Activated naive CD4-positive, alpha-beta T cell treated with anti-CD3 and anti-CD28 coated beads, Interleukin-2, amount 10 ng/mL, durations not matched to agents 7 days and 5 days (primary cell): ENCODE measurements at regions not wholly inside any gene's neighbourhood (a gene's known extent, or its start where the extent isn't known, plus 50 kb on each side); places are given as distances from the start of the nearest gene placed in this dataset.

ENCODE experiments used
- CTCF ChIA-PET: fragments of 350-600 bp; sonication (Branson Sonifier 250); formaldehyde crosslinking; loops from one replicate; lab custom pipeline; 2021; ENCODE audit warnings: antibody characterized with exemption; lab: Charles Lee
- DNase-seq: peaks from one replicate; pipeline ENCODE4 v3.0.0-alpha.2; 2020
- H3K27ac Mint-ChIP-seq: one replicate; pipeline ENCODE4 v1.8.0; 2021; ENCODE audit warnings: mild to moderate bottlenecking, moderate library complexity, mixed read lengths
- H3K27me3 Mint-ChIP-seq: one replicate; pipeline ENCODE4 v1.8.0; 2021; ENCODE audit warnings: mild to moderate bottlenecking, mixed read lengths
- H3K36me3 Mint-ChIP-seq: one replicate; pipeline ENCODE4 v1.8.0; 2021; ENCODE audit warnings: mixed read lengths
- H3K4me1 Mint-ChIP-seq: one replicate; pipeline ENCODE4 v1.8.0; 2021; ENCODE audit warnings: mixed read lengths
- H3K4me3 Mint-ChIP-seq: one replicate; pipeline ENCODE4 v1.8.0; 2021; ENCODE audit warnings: mild to moderate bottlenecking, moderate library complexity, mixed read lengths
- H3K9me3 Mint-ChIP-seq: one replicate; pipeline ENCODE4 v1.8.0; 2021; ENCODE audit warnings: mixed read lengths

DNA sequence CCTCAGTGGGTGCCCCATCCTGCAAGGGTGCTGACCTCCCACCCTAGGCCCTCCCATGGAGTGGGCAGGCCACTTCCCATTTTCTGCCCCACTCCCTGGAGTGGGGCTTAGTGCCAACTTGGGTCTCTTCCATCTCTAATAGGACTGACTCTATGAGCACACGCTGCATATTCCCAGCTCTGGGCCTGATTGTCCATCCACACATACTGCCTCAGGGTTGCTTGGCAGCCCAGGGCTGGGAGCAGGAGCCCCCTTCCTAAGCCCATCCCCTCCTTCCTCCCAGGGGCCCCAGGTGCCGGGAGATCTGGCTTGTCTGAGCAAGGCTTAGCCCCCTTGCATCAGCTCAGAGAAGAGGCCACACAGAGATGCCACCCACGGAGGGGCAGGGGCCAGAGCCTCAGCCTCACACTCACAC is 55.1 kb downstream of the PJA1 start:
- Mint-ChIP-seq H3K4me1 (no peaks in the 10 kb centered on the region), H3K27ac (no peak overlapping the region), H3K9me3 (no peaks in the 10 kb centered on the region), H3K27me3 (peaks cover 7% of the 10 kb centered on the region), H3K4me3 (no peak overlapping the region), H3K36me3 (no peaks in the 10 kb centered on the region)
- CTCF ChIA-PET, result interaction anchor here (0.6 kb wide), 1 partner anchor 288 kb away, joined by 3 read pairs; no protein-coding TSS in a partner anchor
- DNase-seq, result no peak

DNA sequence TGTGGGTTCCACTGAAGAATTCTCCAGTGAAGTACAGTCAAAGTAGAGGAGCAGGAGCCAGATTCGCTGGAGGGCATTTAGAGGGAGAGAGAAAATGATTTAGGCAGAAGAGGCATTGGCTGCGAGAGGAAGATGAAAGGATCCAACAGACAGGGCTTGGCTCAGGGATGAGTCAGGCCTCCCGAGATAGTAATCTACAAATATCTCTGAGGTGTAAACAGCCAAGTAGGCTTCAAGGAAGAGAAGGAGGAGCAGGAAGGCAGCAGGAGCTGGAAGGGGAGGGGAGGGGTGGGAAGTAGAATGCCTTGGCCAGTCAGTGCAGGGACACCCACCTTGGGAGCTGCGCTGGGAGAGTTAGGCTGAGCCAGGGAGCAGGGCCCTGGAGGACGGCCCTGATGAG is 55.5 kb downstream of the PJA1 start:
- Mint-ChIP-seq H3K4me1 (no peaks in the 10 kb centered on the region), H3K27me3 (peaks cover 7% of the 10 kb centered on the region), H3K4me3 (no peak overlapping the region), H3K27ac (no peak overlapping the region), H3K36me3 (no peaks in the 10 kb centered on the region), H3K9me3 (no peaks in the 10 kb centered on the region)
- no peak for DNase-seq
- CTCF ChIA-PET, result interaction anchor here (0.6 kb wide), 1 partner anchor 287 kb away, joined by 3 read pairs; no protein-coding TSS in a partner anchor

DNA sequence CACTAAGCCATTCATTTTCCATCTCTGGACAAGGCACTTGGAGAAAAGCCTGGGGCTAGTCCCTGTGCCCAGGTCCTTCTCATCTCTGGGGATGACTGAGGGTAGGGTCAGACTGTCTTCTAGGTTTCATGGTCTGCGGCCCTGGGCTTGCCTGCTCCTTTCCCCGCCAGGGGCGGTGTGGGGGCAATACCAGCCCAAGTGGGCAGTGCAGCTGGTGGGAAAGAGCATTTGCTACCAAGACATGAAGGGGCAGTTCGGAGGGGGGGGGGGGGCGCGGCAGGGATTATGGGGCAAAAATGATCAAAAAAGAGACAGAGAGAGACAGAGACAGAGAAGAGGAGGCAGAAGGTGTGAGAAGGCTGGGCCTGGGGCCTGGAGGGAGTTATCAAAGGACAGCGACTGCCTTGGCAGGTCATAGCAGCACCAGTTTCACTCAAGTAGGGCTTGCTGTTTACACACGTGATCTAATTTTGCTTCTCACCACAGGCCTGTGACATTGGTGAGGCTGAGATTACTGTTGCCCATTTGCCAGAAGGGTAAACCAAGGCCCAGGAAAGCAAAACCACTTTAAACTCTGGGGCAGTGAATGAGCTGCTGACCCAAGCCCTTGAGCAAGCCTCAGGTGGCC is 56.1 kb downstream of the PJA1 start:
- Mint-ChIP-seq H3K27me3 (peaks cover 7% of the 10 kb centered on the region), H3K9me3 (no peaks in the 10 kb centered on the region), H3K36me3 (no peaks in the 10 kb centered on the region), H3K4me3 (no peak overlapping the region), H3K4me1 (no peaks in the 10 kb centered on the region), H3K27ac (no peak overlapping the region)
- DNase-seq, result no peak
- CTCF ChIA-PET, result interaction anchor here (1.0 kb wide), 1 partner anchor 15 kb away, joined by 3 read pairs; no protein-coding TSS in a partner anchor

DNA sequence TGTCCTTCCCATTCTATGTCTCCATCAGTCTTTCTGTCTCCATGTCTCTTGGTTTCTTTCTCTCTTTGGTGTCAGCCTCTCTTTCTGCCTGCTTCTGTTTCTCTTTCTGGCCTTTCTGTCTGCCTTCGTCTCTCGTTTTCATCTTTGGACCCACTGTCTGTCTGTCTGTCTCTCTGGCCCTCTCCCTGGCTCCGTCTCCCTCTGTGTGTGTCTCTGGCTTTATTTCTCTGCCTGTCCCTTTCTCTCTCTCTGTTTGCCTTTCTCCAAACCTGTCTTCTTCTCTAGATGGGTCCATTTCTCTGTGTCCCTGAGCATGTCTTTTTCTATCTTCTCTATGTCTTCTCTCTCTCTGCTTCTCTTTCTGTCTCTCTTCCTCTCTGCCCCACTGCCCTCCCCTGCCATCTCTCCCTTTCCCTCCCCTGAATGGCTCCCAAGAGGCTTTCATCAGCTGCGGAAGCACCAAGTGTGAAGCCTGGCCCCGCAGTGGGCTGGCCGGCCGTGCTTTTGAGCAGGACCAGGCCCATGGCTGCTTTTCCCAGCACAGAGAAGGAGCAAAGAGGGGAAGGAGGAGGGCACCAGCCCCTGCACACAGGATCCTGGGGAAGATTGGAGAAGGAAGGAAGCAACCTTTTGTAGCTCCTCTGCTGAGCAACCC is 57.4 kb downstream of the PJA1 start:
- Mint-ChIP-seq H3K9me3 (no peaks in the 10 kb centered on the region), H3K27ac (no peak overlapping the region), H3K4me3 (no peak overlapping the region), H3K27me3 (peaks cover 7% of the 10 kb centered on the region), H3K4me1 (no peaks in the 10 kb centered on the region), H3K36me3 (no peaks in the 10 kb centered on the region)
- CTCF ChIA-PET, result interaction anchor here (1.0 kb wide), 1 partner anchor 14 kb away, joined by 3 read pairs; no protein-coding TSS in a partner anchor
- no peak for DNase-seq

DNA sequence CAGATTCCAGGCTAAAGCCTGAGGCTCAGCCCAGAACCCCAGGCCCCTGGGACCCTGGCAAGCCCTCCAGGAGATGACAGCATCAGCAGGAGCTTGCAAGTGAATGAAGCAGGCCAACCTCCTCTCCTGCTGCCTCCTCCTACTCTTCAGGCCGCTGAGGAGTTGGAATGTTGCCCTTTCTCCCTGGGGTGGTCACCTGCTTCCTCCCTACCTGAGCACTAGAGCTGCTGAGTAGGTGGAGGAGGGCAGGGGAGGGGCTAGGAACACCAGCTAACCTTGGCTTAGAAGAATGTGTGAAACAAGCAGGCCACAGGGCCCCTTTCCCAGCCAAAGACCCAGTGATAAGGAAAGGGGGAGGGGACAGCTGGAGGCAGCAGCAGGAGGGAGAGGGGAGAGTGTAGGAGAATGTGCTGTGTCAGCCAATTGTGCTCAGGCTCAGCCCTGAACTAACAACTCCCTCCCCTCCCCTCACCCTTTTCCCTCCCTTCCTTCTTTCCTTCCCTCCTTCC is 58.0 kb downstream of the PJA1 start:
- CTCF ChIA-PET, result no interaction called here
- H3K9me3 Mint-ChIP-seq, result no peaks in the 10 kb centered on the region

DNA sequence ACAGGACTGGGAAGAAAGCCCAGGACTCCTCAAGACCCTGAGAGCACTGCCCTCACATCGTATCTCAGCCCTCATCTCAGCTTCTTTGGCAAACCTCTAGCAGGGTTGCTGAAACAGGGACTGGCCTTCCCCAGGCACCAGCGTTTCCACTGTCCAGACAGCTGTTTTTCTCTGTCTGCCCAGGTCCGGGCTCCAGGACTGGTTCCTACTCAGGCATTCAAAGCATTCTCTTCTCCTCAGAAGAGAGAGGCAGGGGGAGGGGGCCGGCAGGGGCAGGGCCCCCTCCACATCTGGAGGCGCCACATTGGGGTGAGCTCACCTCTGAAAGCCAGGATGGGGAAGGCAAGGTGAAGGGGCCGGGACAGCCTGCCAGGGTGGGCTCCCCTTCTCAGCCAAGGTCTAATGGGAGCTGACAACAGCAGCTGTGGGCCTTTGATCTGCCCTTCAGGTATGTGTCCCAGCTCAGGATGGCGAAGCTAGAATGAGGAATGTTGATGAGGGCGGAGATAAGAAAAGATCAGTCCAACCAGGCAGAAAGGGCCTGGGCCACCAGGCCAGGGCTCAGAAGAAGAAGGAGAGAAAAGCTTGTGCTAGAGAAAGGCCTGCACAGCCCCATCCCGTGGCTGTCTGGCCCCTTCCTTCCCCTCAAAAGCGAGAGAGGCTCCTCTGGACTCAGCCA is 60.4 kb downstream of the PJA1 start:
- Mint-ChIP-seq H3K27ac (no peak overlapping the region), H3K4me3 (no peak overlapping the region), H3K27me3 (no peaks in the 10 kb centered on the region), H3K36me3 (no peaks in the 10 kb centered on the region), H3K9me3 (no peaks in the 10 kb centered on the region), H3K4me1 (no peaks in the 10 kb centered on the region)
- CTCF ChIA-PET, result no interaction called here
- DNase-seq, result no peak

More for the DNA sequence above, 58.0 kb downstream of the PJA1 start:
- no peak overlapping the region for H3K27ac Mint-ChIP-seq
- H3K4me1 Mint-ChIP-seq, result no peaks in the 10 kb centered on the region
- no peaks in the 10 kb centered on the region for H3K36me3 Mint-ChIP-seq
- peaks cover 1% of the 10 kb centered on the region for H3K27me3 Mint-ChIP-seq
- H3K4me3 Mint-ChIP-seq, result no peak overlapping the region
- DNase-seq, result no peak

DNA sequence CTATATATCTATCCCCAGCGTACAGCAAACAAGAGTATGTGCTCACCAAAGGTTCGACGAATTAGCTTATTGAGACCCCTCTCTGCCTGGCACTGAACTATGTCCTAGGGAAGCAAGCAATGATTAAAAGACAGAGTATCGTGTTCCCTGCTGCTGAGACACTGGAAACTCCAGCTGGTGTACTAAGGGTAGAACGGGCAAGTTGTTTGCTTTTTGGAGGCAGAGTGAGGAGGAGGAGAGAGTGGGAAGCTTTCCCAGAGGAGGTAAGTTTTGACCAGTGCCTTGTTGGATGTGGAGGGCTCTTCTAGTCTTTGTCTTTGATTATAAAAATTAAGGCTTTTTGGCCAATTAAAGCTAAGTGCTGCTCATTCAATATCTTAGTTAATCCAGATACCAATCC is 61.7 kb downstream of the PJA1 start:
- H3K4me3 Mint-ChIP-seq, result no peak overlapping the region
- no peaks in the 10 kb centered on the region for H3K9me3 Mint-ChIP-seq
- H3K36me3 Mint-ChIP-seq, result no peaks in the 10 kb centered on the region
- CTCF ChIA-PET, result no interaction called here
- H3K27ac Mint-ChIP-seq, result no peak overlapping the region
- no peaks in the 10 kb centered on the region for H3K27me3 Mint-ChIP-seq
- no peak for DNase-seq
- H3K4me1 Mint-ChIP-seq, result no peaks in the 10 kb centered on the region

DNA sequence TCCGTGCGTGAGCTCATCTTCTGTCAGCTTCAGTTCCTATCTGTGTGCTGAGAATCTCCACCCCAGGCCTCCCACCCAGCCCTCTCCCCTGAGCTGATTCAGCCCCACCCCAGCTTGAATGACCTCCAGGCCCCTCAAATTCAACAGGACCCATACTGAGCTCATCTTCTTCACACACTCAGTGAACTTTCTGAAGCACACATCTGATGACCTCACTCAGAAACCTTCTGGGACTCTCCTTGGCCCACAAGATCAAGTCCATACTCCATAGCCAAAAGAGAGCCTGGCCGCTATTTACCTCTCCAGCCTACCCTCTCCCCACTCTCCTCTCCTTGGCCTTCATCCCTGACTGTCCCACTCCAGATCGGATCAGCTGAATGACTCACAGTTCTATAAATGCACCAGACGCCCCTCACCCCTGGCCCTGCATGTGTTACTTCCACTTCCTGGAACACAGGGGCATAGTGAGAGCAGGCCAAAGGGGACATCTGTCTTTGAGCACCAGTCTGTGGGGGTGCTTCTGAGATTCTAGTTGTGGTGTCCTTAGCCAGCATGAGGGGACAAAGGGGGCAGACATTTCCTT is 62.5 kb downstream of the PJA1 start:
- H3K9me3 Mint-ChIP-seq, result no peaks in the 10 kb centered on the region
- no peaks in the 10 kb centered on the region for H3K27me3 Mint-ChIP-seq
- H3K4me1 Mint-ChIP-seq, result no peaks in the 10 kb centered on the region
- CTCF ChIA-PET, result no interaction called here
- no peaks in the 10 kb centered on the region for H3K36me3 Mint-ChIP-seq
- DNase-seq, result no peak
- no peak overlapping the region for H3K4me3 Mint-ChIP-seq
- H3K27ac Mint-ChIP-seq, result peak overlapping the region; percentile 52

DNA sequence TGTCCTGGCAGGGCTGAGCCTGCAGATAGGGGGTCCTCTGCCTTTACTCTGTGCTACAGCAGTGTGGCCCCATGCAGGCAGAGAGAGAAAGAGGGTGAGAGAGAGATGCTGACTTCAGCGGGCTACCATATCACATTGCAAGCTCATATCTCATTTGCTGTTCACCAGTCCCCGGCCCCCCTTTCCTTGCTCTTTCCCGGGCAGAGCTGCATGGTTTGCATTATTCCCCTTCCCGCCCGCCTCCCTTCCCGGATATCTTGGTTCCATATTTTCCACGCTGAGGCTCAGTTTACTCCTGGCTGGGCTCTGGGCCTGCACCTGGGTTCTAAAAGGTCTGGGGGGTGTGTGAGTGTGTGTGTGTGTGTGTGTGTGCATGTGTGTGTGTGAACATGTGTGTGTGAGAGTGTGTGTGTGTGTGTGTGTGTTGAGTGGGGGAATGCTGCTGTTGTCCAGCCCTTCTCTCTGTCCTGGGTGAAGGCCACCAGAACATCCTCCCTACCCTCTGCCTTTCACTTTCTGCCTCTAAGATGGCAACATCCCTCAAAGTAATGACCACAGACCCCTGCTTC is 63.5 kb downstream of the PJA1 start:
- CTCF ChIA-PET, result no interaction called here
- Mint-ChIP-seq H3K4me1 (no peaks in the 10 kb centered on the region), H3K4me3 (no peak overlapping the region), H3K36me3 (no peaks in the 10 kb centered on the region), H3K9me3 (no peaks in the 10 kb centered on the region), H3K27me3 (no peaks in the 10 kb centered on the region), H3K27ac (no peak overlapping the region)
- DNase-seq, result no peak

DNA sequence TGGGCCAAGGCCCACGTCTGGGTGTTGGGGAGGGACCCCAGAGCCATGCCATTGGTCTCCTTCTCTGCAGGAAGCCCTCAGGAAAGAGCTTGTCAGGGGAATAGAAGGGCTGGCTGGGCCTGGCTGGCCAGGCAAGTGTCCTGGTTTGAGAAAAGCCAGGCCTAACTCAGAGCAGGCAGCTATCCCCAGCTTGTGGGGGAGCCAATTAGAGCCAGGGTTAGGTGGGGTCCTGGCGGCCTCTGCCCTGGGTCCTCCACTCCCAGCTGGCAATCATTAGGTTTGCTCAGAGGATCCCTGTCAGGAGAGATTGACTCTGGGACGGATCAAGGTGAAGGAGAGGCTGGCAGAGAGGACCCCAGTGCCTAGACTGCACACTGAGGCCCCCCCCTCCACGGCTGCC is 64.8 kb downstream of the PJA1 start:
- no peaks in the 10 kb centered on the region for H3K27me3 Mint-ChIP-seq
- no peaks in the 10 kb centered on the region for H3K4me1 Mint-ChIP-seq
- no peak for DNase-seq
- CTCF ChIA-PET, result interaction anchor here (1.7 kb wide), 1 partner anchor 122 kb away, joined by 3 read pairs; no protein-coding TSS in a partner anchor
- no peak overlapping the region for H3K27ac Mint-ChIP-seq
- no peaks in the 10 kb centered on the region for H3K36me3 Mint-ChIP-seq
- H3K4me3 Mint-ChIP-seq, result no peak overlapping the region
- no peaks in the 10 kb centered on the region for H3K9me3 Mint-ChIP-seq

DNA sequence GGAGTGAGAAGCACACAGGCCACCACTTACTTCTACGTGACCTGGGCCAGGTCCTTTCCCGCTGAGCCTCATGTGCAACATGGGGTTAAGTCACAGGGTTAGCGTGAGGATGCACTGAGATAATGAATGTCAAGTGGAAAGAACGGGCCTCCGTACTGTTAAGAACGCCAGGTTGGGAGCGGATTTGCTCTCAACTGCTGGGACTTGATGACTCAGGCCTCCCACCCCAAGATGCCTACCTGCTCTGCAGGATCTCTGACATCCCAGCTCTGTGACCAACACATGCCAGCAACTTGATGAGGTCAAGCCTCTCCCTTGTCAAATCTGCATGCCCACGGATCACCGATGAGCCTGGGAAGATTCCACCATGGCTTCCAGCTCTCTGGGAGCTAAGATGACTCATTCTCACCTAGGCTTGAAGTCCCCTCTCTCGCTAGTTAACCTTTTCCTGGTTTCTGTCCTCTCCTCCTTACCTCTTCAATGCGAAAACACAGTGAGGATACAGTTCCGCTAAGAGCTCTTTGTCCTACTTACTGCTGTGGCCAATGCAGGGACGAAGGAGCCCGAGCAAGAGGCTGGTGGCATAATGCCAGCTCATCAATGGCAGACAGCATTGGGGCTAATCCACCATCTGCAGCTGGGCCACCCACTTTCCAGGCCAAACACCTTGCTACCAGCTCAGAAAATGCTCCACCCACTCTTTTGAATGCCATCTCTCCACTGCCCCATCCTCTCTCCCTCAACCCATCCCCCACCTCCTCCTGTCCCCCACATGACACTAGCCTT is 67.6 kb downstream of the PJA1 start:
- H3K9me3 Mint-ChIP-seq, result no peaks in the 10 kb centered on the region
- H3K27me3 Mint-ChIP-seq, result no peaks in the 10 kb centered on the region
- no peaks in the 10 kb centered on the region for H3K36me3 Mint-ChIP-seq
- no peak overlapping the region for H3K27ac Mint-ChIP-seq
- H3K4me1 Mint-ChIP-seq, result no peaks in the 10 kb centered on the region
- no peak overlapping the region for H3K4me3 Mint-ChIP-seq
- CTCF ChIA-PET, result interaction anchor here (1.1 kb wide), 1 partner anchor 125 kb away, joined by 3 read pairs; no protein-coding TSS in a partner anchor
- no peak for DNase-seq

DNA sequence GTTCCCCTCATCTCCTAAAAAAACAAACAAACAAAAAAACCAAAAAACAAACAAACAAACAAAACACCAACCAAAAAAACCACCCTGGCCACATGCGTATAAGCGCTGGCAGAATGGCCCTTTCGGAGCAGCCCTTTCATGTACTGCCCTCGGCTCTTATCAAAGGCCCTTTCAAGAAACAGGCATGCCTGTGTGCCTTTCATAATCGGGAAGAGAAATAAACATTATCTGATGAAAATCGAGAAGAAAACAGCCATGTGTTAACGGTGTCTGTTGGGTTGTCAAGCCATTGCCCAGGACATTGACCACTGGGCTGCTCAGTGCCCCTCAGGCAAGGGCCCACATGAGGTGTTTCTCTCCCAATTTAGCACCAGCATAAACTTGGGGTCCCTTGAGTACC is 68.3 kb downstream of the PJA1 start:
- H3K9me3 Mint-ChIP-seq, result no peaks in the 10 kb centered on the region
- H3K36me3 Mint-ChIP-seq, result no peaks in the 10 kb centered on the region
- no peak for DNase-seq
- CTCF ChIA-PET, result interaction anchor here (1.1 kb wide), 1 partner anchor 125 kb away, joined by 3 read pairs; no protein-coding TSS in a partner anchor
- no peak overlapping the region for H3K4me3 Mint-ChIP-seq
- no peak overlapping the region for H3K27ac Mint-ChIP-seq
- H3K27me3 Mint-ChIP-seq, result no peaks in the 10 kb centered on the region
- no peaks in the 10 kb centered on the region for H3K4me1 Mint-ChIP-seq

DNA sequence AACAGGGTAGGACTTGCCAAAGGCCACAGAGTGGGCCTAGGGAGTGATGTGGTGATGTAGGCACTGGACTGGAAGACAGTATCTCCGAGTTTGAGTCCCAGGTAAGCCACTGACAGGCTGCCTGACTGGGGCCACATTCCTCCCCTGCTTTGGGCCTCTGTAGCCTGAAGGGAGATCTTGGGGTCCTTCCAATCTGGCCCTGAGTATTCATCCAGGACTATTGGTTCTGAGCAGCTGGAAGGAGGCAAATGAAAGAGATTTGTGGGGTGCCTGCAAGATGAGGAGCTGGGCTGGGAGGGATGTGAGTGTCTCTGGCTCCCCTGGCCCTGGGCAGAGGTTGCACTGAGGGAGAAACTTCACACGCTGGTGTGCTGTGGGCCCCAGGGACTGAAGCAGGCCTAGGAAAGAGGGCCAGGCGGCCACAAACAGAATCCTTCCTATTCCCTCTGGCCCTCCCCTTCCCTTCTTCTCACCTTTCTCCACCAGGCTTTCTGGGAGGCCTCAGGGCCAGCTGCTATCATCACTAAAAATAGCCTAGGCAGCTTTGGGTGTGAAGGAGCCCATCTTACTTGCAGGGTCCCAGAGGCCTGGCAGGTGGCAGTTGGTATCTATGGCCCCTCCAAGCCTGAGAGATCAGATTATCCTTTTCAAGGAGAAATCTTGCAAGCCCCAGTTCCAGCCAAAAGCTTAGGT is 70.1 kb downstream of the PJA1 start:
- Mint-ChIP-seq H3K9me3 (no peaks in the 10 kb centered on the region), H3K4me1 (no peaks in the 10 kb centered on the region), H3K27ac (no peak overlapping the region), H3K4me3 (no peak overlapping the region), H3K36me3 (no peaks in the 10 kb centered on the region), H3K27me3 (no peaks in the 10 kb centered on the region)
- CTCF ChIA-PET, result interaction anchor here (1.1 to 1.7 kb wide), 3 partner anchors 127 to 292 kb away, joined by 3 to 15 read pairs (median 4); no protein-coding TSS in a partner anchor
- DNase-seq, result no peak
